ENCODE measurements at regions not wholly inside any gene's neighbourhood (a gene's known extent, or its start where the extent isn't known, plus 50 kb on each side); places are given as distances from the start of the nearest gene placed in this dataset.

DNA sequence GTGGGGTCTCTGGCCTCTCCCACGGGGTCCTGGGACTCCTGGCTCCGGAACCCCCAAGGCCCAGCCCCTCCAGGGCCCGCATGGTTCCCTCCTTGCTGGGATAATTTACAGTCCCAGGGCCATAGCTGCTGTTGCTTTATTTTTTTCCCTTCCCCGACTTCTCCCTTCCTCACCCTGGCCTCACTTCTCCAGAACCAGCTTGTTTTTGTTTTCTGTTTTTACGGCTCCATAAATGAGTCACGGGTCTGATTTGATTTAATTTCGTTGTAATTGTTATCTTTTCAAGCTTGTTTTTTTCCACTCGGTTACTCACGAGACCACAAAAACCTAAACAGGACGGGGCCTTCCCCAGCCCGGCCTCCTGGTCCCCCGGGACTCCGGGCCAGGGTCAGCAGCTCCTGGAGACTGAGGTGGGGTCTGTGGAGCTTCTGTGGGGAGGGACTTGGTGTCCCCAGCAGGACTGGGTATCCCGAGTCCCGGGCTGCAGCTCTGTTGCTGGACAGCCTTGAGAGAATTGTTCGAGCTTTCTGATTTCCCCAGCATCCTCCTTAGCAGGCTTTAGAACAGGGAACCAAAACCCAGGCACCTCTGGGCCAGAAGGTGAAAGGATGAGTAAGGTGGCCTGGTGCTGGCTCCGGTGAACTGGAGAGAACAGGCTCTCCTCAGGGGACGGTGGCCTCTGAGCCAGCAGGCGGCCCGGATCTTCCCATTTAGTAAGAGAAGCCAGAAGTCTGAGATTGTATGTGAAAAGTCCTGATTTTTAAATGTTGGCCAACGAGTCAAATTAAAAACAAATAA lies 94.9 kb downstream of the CEBPB start (continued):
- TF ChIP-seq, protein P1, sequence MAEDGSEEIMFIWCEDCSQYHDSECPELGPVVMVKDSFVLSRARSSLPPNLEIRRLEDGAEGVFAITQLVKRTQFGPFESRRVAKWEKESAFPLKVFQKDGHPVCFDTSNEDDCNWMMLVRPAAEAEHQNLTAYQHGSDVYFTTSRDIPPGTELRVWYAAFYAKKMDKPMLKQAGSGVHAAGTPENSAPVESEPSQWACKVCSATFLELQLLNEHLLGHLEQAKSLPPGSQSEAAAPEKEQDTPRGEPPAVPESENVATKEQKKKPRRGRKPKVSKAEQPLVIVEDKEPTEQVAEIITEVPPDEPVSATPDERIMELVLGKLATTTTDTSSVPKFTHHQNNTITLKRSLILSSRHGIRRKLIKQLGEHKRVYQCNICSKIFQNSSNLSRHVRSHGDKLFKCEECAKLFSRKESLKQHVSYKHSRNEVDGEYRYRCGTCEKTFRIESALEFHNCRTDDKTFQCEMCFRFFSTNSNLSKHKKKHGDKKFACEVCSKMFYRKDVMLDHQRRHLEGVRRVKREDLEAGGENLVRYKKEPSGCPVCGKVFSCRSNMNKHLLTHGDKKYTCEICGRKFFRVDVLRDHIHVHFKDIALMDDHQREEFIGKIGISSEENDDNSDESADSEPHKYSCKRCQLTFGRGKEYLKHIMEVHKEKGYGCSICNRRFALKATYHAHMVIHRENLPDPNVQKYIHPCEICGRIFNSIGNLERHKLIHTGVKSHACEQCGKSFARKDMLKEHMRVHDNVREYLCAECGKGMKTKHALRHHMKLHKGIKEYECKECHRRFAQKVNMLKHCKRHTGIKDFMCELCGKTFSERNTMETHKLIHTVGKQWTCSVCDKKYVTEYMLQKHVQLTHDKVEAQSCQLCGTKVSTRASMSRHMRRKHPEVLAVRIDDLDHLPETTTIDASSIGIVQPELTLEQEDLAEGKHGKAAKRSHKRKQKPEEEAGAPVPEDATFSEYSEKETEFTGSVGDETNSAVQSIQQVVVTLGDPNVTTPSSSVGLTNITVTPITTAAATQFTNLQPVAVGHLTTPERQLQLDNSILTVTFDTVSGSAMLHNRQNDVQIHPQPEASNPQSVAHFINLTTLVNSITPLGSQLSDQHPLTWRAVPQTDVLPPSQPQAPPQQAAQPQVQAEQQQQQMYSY (CRISPR knock-in tag; IDR thresholded peaks at IDR 0.05) = no peak
- no peak for TF ChIP-seq SMAD4 (CRISPR knock-in tag; IDR thresholded peaks at IDR 0.05)
- TF ChIP-seq NFATC4 (CRISPR knock-in tag; IDR thresholded peaks at IDR 0.05) = no peak

DNA sequence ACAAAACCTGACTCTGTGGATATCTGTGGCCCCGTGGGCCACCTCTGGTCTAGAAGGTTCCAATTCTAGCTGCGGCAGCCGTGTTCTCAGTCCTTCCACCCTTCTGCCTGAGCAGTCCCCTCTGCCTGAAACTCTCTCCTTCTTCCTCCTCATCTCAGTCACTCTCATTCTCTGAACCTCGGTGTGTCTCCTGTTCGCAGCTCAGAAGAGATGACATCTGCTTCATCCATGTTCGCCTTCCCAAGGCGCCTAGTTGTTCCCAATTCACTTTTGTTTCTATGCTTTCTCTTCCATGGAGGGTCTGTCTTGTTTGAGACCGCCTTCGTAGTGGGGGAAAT lies 95.5 kb downstream of the CEBPB start:
- ATAC-seq = no peak

DNA sequence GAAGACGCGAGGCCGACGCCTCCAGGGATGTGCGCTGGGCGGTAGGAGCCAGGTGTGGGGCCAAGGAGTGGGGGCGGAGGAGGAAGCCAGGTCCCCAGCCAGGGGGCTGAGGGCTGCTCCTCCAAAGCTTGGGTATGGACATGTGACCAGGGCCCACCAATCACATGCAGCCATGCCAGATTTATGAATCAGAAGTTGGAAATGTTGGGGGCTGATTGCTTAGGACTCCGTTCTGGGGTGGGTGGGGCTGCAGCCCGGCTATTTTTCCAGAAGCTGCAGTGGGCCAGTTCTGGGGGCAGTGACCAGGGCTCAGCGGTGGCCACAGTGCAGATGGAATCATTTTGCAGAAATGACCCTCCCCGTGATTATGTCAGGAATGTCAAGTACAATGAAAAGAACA lies 96.0 kb downstream of the CEBPB start:
- DNase-seq (ENCODE audit: low spot score) (no peak), ATAC-seq (peak; percentile 50)
- ChIA-PET CTCF (interaction anchor here (0.6 to 1.1 kb wide), 2 partner anchors 106 to 166 kb away, joined by 3 read pairs; no protein-coding TSS in a partner anchor), POLR2A (interaction anchor here (0.6 kb wide), 2 partner anchors 185 to 192 kb away, joined by 3 to 4 read pairs; no protein-coding TSS in a partner anchor)
- H3K36me3 Mint-ChIP-seq = no peaks in the 10 kb centered on the region
- H3K4me3 Mint-ChIP-seq = no peak overlapping the region
- no peaks in the 10 kb centered on the region for H3K27me3 Mint-ChIP-seq (ENCODE audit: low read depth)
- H3K9me3 Mint-ChIP-seq = no peaks in the 10 kb centered on the region
- H3K27ac Mint-ChIP-seq = no peak overlapping the region
- peaks cover 9% of the 10 kb centered on the region for H3K4me1 Mint-ChIP-seq
- no peak for TF ChIP-seq SP1 (CRISPR knock-in tag; conservative IDR thresholded peaks at IDR 0.05)
- TF ChIP-seq, protein P2, sequence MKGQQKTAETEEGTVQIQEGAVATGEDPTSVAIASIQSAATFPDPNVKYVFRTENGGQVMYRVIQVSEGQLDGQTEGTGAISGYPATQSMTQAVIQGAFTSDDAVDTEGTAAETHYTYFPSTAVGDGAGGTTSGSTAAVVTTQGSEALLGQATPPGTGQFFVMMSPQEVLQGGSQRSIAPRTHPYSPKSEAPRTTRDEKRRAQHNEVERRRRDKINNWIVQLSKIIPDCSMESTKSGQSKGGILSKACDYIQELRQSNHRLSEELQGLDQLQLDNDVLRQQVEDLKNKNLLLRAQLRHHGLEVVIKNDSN (CRISPR knock-in tag; IDR thresholded peaks at IDR 0.05) = peak; percentile 80
- no peak for TF ChIP-seq KAT7 (CRISPR knock-in tag; IDR thresholded peaks at IDR 0.05; ENCODE audit: borderline replicate concordance)
- no peak for TF ChIP-seq ELF4 (CRISPR knock-in tag; IDR thresholded peaks at IDR 0.05; ENCODE audit: low read depth)
- TF ChIP-seq, protein P3, sequence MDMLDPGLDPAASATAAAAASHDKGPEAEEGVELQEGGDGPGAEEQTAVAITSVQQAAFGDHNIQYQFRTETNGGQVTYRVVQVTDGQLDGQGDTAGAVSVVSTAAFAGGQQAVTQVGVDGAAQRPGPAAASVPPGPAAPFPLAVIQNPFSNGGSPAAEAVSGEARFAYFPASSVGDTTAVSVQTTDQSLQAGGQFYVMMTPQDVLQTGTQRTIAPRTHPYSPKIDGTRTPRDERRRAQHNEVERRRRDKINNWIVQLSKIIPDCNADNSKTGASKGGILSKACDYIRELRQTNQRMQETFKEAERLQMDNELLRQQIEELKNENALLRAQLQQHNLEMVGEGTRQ (CRISPR knock-in tag; IDR thresholded peaks at IDR 0.05) = peak; percentile 89
- TF ChIP-seq MYBL2 (CRISPR knock-in tag; IDR thresholded peaks at IDR 0.05) = no peak
- TF ChIP-seq, protein P4, sequence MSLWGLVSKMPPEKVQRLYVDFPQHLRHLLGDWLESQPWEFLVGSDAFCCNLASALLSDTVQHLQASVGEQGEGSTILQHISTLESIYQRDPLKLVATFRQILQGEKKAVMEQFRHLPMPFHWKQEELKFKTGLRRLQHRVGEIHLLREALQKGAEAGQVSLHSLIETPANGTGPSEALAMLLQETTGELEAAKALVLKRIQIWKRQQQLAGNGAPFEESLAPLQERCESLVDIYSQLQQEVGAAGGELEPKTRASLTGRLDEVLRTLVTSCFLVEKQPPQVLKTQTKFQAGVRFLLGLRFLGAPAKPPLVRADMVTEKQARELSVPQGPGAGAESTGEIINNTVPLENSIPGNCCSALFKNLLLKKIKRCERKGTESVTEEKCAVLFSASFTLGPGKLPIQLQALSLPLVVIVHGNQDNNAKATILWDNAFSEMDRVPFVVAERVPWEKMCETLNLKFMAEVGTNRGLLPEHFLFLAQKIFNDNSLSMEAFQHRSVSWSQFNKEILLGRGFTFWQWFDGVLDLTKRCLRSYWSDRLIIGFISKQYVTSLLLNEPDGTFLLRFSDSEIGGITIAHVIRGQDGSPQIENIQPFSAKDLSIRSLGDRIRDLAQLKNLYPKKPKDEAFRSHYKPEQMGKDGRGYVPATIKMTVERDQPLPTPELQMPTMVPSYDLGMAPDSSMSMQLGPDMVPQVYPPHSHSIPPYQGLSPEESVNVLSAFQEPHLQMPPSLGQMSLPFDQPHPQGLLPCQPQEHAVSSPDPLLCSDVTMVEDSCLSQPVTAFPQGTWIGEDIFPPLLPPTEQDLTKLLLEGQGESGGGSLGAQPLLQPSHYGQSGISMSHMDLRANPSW (CRISPR knock-in tag; conservative IDR thresholded peaks at IDR 0.05; ENCODE audit: low read depth) = no peak
- no peak for TF ChIP-seq ZNF263 (CRISPR knock-in tag; IDR thresholded peaks at IDR 0.05; ENCODE audit: low read depth)
- peak; percentile 60 for TF ChIP-seq NFYB (CRISPR knock-in tag; conservative IDR thresholded peaks at IDR 0.05; ENCODE audit: low read depth)

More for the DNA sequence above, 95.5 kb downstream of the CEBPB start:
- H3K4me3 Mint-ChIP-seq = no peak overlapping the region
- peak overlapping the region; percentile 77 for H3K27ac Mint-ChIP-seq
- no peak for TF ChIP-seq TEAD4 (CRISPR knock-in tag; IDR thresholded peaks at IDR 0.05)
- TF ChIP-seq NR1H2 (CRISPR knock-in tag; IDR thresholded peaks at IDR 0.05) = no peak
- no peak for TF ChIP-seq ZNF121 (CRISPR knock-in tag; IDR thresholded peaks at IDR 0.05)
- TF ChIP-seq JAZF1 (CRISPR knock-in tag; IDR thresholded peaks at IDR 0.05) = no peak
- TF ChIP-seq FOXJ3 (CRISPR knock-in tag; IDR thresholded peaks at IDR 0.05; ENCODE audit: borderline replicate concordance) = no peak
- no peak for TF ChIP-seq TCF7 (CRISPR knock-in tag; IDR thresholded peaks at IDR 0.05; ENCODE audit: low read depth)
- TF ChIP-seq GRHL2 (CRISPR knock-in tag; IDR thresholded peaks at IDR 0.05; ENCODE audit: insufficient replicate concordance, severe bottlenecking) = no peak
- TF ChIP-seq, protein P5, sequence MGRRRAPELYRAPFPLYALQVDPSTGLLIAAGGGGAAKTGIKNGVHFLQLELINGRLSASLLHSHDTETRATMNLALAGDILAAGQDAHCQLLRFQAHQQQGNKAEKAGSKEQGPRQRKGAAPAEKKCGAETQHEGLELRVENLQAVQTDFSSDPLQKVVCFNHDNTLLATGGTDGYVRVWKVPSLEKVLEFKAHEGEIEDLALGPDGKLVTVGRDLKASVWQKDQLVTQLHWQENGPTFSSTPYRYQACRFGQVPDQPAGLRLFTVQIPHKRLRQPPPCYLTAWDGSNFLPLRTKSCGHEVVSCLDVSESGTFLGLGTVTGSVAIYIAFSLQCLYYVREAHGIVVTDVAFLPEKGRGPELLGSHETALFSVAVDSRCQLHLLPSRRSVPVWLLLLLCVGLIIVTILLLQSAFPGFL (CRISPR knock-in tag; IDR thresholded peaks at IDR 0.05; ENCODE audit: borderline replicate concordance) = no peak
- no peak for TF ChIP-seq ZNF219 (CRISPR knock-in tag; IDR thresholded peaks at IDR 0.05; ENCODE audit: borderline replicate concordance)
- H3K4me1 Mint-ChIP-seq = peaks cover 9% of the 10 kb centered on the region
- ChIA-PET POLR2A (interaction anchor here (0.6 to 1.2 kb wide), 2 partner anchors 9 to 185 kb away, joined by 3 to 4 read pairs; no protein-coding TSS in a partner anchor), CTCF (interaction anchor here (1.1 to 1.2 kb wide), 2 partner anchors 41 to 166 kb away, joined by 3 read pairs; no protein-coding TSS in a partner anchor)
- H3K27me3 Mint-ChIP-seq (ENCODE audit: low read depth) = no peaks in the 10 kb centered on the region
- no peak for DNase-seq (ENCODE audit: low spot score)
- no peaks in the 10 kb centered on the region for H3K9me3 Mint-ChIP-seq
- no peaks in the 10 kb centered on the region for H3K36me3 Mint-ChIP-seq

Measured in WTC11 (cell line).